ENCODE measurements at regions not wholly inside any gene's neighbourhood (a gene's known extent, or its start where the extent isn't known, plus 50 kb on each side); places are given as distances from the start of the nearest gene placed in this dataset.
"Not testable (repeated sequence)": the region's sequence is repeated elsewhere in the genome, so short reads cannot be mapped to it uniquely, and the experiment has no call there.

DNA sequence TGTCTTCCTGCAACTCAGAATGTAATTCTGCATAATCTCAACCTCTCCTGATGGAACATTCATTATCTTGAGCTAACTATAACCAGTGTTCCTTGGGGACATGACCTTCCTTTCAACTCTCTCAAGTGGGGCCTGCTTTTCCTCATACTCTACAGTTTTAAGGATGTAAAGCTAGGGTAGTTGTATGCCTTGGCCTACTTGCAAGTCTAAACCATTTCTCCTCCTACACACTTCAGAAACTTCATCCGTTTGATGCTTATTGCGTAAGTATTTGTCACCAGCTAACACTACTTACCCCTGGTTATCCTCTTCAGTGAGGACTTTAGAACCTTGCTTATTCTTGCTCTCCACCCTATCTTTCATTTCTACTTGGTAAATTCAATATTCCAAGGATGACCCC is 548.9 kb downstream of the HINT1 start:
- DNase-seq (ENCODE audit: insufficient read length, low spot score, missing footprints): no peak
- Histone ChIP-seq H2AFZ (ENCODE audit: low read length) (no peak overlapping the region), H3K4me1 (ENCODE audit: insufficient read depth, low read length) (no peaks in the 10 kb centered on the region), H3K79me2 (ENCODE audit: insufficient read depth, low read length) (no peaks in the 10 kb centered on the region), H4K20me1 (ENCODE audit: insufficient read depth, low read length) (no peaks in the 10 kb centered on the region), H3K4me3 (ENCODE audit: insufficient read depth, low read length) (no peak overlapping the region), H3K4me2 (ENCODE audit: insufficient read depth, low read length) (no peak overlapping the region), H3K9me3 (ENCODE audit: low read depth, low read length) (no peaks in the 10 kb centered on the region), H3K27ac (ENCODE audit: low read depth, low read length) (no peak overlapping the region), H3K27me3 (ENCODE audit: insufficient read depth, low read length) (no peaks in the 10 kb centered on the region), H3K36me3 (ENCODE audit: insufficient read depth, low read length) (no peaks in the 10 kb centered on the region)
- TF ChIP-seq CTCF (IDR thresholded peaks at IDR 0.05; ENCODE audit: extremely low read depth, low read depth, low read length): no peak

GRCh38 chr5:130605234-130605633 is 559.8 kb downstream of the HINT1 start:
- no peak for DNase-seq (ENCODE audit: insufficient read length, low spot score, missing footprints)
- TF ChIP-seq CTCF (IDR thresholded peaks at IDR 0.05; ENCODE audit: extremely low read depth, low read depth, low read length): no peak
- H3K36me3 ChIP-seq (ENCODE audit: insufficient read depth, low read length): no peaks in the 10 kb centered on the region

DNA sequence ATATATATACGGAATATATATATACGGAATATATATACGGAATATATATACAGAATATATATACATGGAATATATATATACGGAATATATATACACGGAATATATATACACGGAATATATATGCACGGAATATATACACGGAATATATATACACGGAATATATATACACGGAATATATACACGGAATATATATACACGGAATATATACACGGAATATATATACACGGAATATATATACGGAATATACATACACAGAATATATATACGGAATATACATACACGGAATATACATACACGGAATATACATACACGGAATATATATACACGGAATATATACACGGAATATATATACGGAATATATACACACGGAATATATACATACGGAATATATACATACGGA is 568.4 kb downstream of the HINT1 start:
- H3K27me3 ChIP-seq (ENCODE audit: insufficient read depth, low read length); DNase-seq (ENCODE audit: insufficient read length, low spot score, missing footprints); H3K4me1 ChIP-seq (ENCODE audit: insufficient read depth, low read length): not testable (repeated sequence)

More at GRCh38 chr5:130605234-130605633, 559.8 kb downstream of the HINT1 start:
- Histone ChIP-seq H3K79me2 (ENCODE audit: insufficient read depth, low read length) (no peaks in the 10 kb centered on the region), H3K9me3 (ENCODE audit: low read depth, low read length) (no peaks in the 10 kb centered on the region), H3K4me3 (ENCODE audit: insufficient read depth, low read length) (no peak overlapping the region), H3K27me3 (ENCODE audit: insufficient read depth, low read length) (no peaks in the 10 kb centered on the region), H2AFZ (ENCODE audit: low read length) (no peak overlapping the region), H3K4me2 (ENCODE audit: insufficient read depth, low read length) (no peak overlapping the region), H4K20me1 (ENCODE audit: insufficient read depth, low read length) (no peaks in the 10 kb centered on the region), H3K4me1 (ENCODE audit: insufficient read depth, low read length) (no peaks in the 10 kb centered on the region), H3K27ac (ENCODE audit: low read depth, low read length) (no peak overlapping the region)

GRCh38 chr5:130580264-130580663 is 584.8 kb downstream of the HINT1 start:
- Histone ChIP-seq H3K9me3 (ENCODE audit: low read depth, low read length) (no peaks in the 10 kb centered on the region), H3K4me3 (ENCODE audit: insufficient read depth, low read length) (no peak overlapping the region), H3K27me3 (ENCODE audit: insufficient read depth, low read length) (no peaks in the 10 kb centered on the region), H3K27ac (ENCODE audit: low read depth, low read length) (no peak overlapping the region), H3K79me2 (ENCODE audit: insufficient read depth, low read length) (no peaks in the 10 kb centered on the region), H4K20me1 (ENCODE audit: insufficient read depth, low read length) (no peaks in the 10 kb centered on the region), H2AFZ (ENCODE audit: low read length) (no peak overlapping the region), H3K4me1 (ENCODE audit: insufficient read depth, low read length) (no peaks in the 10 kb centered on the region), H3K36me3 (ENCODE audit: insufficient read depth, low read length) (no peaks in the 10 kb centered on the region), H3K4me2 (ENCODE audit: insufficient read depth, low read length) (no peak overlapping the region)
- no peak for TF ChIP-seq CTCF (IDR thresholded peaks at IDR 0.05; ENCODE audit: extremely low read depth, low read depth, low read length)
- DNase-seq (ENCODE audit: insufficient read length, low spot score, missing footprints): no peak

More for the DNA sequence above, 568.4 kb downstream of the HINT1 start:
- H3K4me3 ChIP-seq (ENCODE audit: insufficient read depth, low read length); H3K27ac ChIP-seq (ENCODE audit: low read depth, low read length); H3K36me3 ChIP-seq (ENCODE audit: insufficient read depth, low read length); H3K9me3 ChIP-seq (ENCODE audit: low read depth, low read length); H4K20me1 ChIP-seq (ENCODE audit: insufficient read depth, low read length); H3K79me2 ChIP-seq (ENCODE audit: insufficient read depth, low read length); H3K4me2 ChIP-seq (ENCODE audit: insufficient read depth, low read length); H2AFZ ChIP-seq (ENCODE audit: low read length): not testable (repeated sequence)
